ENCODE measurements at regions not wholly inside any gene's neighbourhood (a gene's known extent, or its start where the extent isn't known, plus 50 kb on each side); places are given as distances from the start of the nearest gene placed in this dataset.

- TF ChIP-seq, protein P1, sequence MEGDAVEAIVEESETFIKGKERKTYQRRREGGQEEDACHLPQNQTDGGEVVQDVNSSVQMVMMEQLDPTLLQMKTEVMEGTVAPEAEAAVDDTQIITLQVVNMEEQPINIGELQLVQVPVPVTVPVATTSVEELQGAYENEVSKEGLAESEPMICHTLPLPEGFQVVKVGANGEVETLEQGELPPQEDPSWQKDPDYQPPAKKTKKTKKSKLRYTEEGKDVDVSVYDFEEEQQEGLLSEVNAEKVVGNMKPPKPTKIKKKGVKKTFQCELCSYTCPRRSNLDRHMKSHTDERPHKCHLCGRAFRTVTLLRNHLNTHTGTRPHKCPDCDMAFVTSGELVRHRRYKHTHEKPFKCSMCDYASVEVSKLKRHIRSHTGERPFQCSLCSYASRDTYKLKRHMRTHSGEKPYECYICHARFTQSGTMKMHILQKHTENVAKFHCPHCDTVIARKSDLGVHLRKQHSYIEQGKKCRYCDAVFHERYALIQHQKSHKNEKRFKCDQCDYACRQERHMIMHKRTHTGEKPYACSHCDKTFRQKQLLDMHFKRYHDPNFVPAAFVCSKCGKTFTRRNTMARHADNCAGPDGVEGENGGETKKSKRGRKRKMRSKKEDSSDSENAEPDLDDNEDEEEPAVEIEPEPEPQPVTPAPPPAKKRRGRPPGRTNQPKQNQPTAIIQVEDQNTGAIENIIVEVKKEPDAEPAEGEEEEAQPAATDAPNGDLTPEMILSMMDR (IDR thresholded peaks at IDR 0.05) = no peak
- TF ChIP-seq EP300 (IDR thresholded peaks at IDR 0.05) = no peak
Measured at GRCh38 chr7:138398857-138399256, 61.2 kb upstream of the TRIM24 start.

Measured in esophagus muscularis mucosa (tissue), 3 donors.